HG03460 (cell line): ENCODE measurements at regions not wholly inside any gene's neighbourhood (a gene's known extent, or its start where the extent isn't known, plus 50 kb on each side); places are given as distances from the start of the nearest gene placed in this dataset.

Source experiments
- ATAC-seq: cut with Tn5 transposase; IDR thresholded peaks from one replicate; pipeline ENCODE4 v1.9.1; 2021; ENCODE audit not compliant: unreplicated experiment

DNA sequence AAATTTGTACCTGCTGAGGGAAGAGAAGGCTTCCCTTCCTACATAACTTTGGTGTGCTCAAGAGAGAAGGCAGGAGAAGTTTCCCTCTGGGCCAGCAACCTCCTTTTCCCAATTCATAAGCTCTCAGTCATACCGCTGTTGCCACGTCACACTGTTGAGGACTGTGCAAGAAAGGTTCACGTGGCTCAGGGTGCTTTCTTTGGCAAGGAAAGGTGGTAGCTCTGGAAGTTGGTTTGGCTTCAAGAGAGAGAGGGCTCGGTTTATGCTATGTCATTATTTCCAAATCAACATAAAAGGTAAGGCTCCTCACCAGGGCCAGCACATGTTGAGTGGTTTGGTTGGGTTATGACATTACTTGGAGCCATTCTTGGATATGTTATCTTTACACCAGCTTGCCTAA lies 77.3 kb downstream of the TNFSF18 start:
- no peak for ATAC-seq

DNA sequence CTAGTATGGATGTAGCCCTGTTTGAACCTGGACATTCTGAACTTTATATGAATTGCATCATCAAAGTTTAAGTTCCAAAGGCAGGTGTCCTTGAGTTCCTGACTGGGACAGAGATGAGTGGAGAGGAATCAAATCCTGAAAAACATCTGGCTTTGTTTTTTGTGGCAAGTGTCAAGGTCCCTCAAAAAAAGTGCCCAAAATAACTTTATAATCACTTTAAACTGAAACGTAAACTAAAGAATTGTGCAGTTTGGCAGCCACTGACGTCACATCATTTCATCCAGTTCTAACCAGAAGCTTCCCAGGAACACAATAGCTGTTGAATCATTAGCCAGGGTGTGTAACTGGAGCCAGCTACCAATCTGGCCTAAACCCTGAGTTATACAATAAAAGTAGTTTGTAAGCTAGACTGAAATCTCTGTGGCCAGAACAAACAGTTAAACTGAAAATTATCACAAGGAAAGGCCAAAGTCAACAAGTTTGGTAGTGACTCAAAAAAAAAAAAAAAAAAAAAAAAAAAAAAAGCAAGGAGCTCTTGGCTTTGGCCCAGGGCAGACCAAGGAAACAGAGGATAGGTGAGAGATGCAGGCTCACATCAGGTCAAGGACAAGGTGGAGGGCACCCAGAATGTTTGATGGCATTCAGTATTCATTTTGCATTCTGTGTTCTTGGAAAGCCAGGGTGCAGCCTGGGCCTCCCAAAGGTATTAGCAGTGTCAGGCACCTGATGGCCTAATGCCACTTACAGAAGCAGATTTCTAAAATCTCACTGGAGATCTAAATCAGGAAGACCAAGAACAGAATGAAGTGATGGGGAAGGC lies 74.3 kb downstream of the TNFSF18 start:
- ATAC-seq = no peak

DNA sequence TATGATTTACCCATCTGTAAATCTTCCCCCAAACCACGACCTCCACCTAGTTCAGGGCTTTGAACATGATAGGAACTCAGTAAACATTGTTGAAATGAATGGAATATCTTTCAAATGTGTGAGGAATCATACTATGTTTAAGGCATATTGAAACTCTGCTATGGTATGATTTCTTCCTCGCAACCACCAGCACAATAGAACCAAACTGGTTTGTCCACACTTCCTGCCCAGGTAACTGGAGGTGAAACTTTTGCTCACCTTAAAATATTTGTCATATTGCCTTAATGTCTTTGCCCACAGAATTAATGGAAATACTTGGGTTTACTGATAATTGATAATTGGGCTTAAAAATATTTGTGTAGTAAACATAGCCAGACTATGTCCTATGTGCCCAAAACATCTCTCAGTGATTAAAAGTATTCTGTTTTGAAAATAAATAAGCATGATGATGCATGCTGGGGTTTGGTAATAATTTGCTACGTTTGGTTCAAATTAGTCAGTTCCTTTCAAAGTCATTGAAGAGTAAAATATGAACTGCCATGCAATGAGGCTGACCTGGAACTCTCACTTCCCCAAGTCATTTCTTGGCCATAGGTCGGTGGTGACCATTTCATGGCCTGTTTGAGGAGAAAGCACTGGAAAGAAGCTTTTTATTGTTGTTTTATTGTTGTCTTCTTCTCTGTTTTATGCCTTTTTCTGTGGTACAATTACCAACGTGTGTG lies 73.3 kb downstream of the TNFSF18 start:
- no peak for ATAC-seq

DNA sequence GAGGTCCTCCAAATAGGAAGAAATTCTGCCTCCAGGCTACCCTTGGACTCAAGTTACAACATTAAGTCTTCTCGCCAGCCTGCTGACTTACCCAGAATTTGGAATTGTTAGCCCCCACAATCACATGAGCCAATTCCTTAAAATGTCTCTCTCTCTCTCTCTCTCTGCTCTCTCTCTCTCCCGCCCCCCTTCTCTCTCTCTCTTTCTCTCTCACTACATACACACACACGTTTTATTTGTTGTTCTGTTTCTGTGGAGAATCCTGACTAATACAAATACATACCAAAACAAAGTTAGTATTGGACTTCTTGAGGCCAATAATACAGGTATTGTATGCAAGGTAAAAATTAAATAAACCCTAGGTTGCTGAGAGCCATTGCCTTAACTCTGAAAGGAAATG lies 72.1 kb downstream of the TNFSF18 start:
- no peak for ATAC-seq

DNA sequence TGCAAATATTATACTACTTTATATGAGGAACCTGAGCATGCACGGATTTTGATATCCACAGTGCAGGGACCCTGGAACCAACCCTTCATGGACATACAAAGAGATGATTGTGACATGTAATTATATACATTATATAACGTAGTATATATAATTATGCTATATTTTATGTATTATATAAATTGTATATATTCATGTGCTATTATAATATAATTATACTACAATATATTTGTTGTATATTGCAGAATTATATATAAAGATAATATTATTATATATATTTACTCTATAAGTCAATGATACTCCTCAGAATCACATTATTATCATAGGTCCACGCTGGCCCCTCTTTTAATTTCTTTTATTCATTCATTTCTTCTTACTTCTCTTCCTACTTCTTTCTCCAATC lies 70.9 kb downstream of the TNFSF18 start:
- ATAC-seq = no peak

DNA sequence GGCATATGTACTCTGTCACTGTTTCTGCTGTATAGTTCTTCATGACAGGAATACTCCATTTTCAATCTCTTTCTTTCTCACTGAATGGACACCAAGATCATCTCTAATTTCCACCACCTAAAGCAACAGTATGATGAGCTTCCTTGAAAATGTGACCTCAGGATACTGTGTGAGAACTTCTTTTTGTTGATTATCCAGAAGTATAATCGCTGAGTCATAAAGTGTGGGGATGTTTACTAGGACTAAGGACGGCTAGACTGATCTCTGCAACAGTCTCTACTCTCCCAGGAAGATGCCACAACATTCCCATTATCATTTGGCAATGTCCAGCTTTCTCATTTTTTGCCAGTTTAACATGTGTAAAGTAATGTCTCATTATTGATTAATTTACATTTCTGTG lies 70.3 kb downstream of the TNFSF18 start:
- ATAC-seq = no peak

DNA sequence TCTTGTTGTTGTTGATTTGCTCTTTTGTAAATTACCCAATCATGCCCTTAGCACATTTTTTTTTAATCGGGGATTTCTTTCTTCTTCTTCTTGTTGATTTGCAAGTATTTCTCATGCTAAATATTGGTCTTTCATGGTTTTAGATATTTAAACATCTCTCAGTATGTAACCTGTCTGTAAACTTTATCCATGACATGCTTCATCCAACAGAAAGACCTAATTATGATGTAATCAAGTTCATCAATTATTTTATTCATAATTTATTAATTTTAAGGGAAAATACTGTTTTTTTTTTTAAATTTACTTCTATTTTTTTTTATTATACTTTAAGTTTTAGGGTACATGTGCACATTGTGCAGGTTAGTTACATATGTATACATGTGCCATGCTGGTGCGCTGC lies 69.8 kb downstream of the TNFSF18 start:
- no peak for ATAC-seq
